ENCODE measurements at regions not wholly inside any gene's neighbourhood (a gene's known extent, or its start where the extent isn't known, plus 50 kb on each side); places are given as distances from the start of the nearest gene placed in this dataset.

DNA sequence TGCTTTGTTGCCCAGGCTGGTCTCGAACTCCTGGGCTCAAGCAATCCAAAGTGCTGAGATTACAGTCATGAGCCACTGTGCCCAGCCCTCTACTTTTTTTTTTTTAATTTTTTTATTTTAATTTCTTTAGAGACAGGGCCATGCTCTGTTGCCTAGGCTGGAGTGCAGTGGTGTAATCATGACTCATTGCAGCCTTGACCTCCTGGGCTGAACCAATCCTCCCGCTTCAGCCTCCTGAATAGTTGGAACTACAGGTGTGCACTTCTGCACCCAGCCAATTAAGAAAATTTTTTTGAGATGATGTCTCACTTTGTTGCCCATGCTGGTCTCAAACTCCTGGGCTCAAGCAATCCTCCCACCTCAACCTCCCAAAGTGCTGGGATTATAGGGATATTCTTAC lies 528.6 kb downstream of the GATA3 start:
- TF ChIP-seq, protein P1, sequence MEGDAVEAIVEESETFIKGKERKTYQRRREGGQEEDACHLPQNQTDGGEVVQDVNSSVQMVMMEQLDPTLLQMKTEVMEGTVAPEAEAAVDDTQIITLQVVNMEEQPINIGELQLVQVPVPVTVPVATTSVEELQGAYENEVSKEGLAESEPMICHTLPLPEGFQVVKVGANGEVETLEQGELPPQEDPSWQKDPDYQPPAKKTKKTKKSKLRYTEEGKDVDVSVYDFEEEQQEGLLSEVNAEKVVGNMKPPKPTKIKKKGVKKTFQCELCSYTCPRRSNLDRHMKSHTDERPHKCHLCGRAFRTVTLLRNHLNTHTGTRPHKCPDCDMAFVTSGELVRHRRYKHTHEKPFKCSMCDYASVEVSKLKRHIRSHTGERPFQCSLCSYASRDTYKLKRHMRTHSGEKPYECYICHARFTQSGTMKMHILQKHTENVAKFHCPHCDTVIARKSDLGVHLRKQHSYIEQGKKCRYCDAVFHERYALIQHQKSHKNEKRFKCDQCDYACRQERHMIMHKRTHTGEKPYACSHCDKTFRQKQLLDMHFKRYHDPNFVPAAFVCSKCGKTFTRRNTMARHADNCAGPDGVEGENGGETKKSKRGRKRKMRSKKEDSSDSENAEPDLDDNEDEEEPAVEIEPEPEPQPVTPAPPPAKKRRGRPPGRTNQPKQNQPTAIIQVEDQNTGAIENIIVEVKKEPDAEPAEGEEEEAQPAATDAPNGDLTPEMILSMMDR (IDR thresholded peaks at IDR 0.05; ENCODE audit: poor library complexity), result no peak
- TF ChIP-seq EZH2phosphoT487 (IDR thresholded peaks at IDR 0.05; ENCODE audit: low read depth, severe bottlenecking, unreplicated experiment), result no peak
